Sigmoid colon (tissue), 3 donors: ENCODE measurements at regions not wholly inside any gene's neighbourhood (a gene's known extent, or its start where the extent isn't known, plus 50 kb on each side); places are given as distances from the start of the nearest gene placed in this dataset.

Experiments
- POLR2A ChIP-seq, 2 donors: fragments of 450-650 bp; IDR thresholded peaks; one replicate each; pipeline ENCODE4 v1.6.1; 2016; ENCODE audit warnings: antibody characterized with exemption in 2 of 2, mild to moderate bottlenecking in 2 of 2, moderate library complexity in 2 of 2
- TF ChIP-seq, protein P1 (sequence below), 4 experiments: fragments of 450-650 bp in 3 of 4; fragments of 200-600 bp in 1 of 4; IDR thresholded peaks; one replicate each; pipeline ENCODE4 v1.5.1; 2016 to 2019; ENCODE audit warnings: antibody characterized with exemption in 4 of 4, mild to moderate bottlenecking in 3 of 4, moderate library complexity in 2 of 4

- TF ChIP-seq, protein P1, sequence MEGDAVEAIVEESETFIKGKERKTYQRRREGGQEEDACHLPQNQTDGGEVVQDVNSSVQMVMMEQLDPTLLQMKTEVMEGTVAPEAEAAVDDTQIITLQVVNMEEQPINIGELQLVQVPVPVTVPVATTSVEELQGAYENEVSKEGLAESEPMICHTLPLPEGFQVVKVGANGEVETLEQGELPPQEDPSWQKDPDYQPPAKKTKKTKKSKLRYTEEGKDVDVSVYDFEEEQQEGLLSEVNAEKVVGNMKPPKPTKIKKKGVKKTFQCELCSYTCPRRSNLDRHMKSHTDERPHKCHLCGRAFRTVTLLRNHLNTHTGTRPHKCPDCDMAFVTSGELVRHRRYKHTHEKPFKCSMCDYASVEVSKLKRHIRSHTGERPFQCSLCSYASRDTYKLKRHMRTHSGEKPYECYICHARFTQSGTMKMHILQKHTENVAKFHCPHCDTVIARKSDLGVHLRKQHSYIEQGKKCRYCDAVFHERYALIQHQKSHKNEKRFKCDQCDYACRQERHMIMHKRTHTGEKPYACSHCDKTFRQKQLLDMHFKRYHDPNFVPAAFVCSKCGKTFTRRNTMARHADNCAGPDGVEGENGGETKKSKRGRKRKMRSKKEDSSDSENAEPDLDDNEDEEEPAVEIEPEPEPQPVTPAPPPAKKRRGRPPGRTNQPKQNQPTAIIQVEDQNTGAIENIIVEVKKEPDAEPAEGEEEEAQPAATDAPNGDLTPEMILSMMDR (IDR thresholded peaks at IDR 0.05): no peak
- TF ChIP-seq POLR2A (IDR thresholded peaks at IDR 0.05): no peak
These were observed 84.0 kb upstream of the SLCO3A1 start for GRCh38 chr15:91769476-91769875.
